Hypothalamus (tissue), 51 donors: ENCODE measurements at regions not wholly inside any gene's neighbourhood (a gene's known extent, or its start where the extent isn't known, plus 50 kb on each side); places are given as distances from the start of the nearest gene placed in this dataset.

Experiments used
- DNase-seq, 51 donors: peaks; one replicate each; lab custom pipeline; 2025; lab: John Stamatoyannopoulos, UW

DNA sequence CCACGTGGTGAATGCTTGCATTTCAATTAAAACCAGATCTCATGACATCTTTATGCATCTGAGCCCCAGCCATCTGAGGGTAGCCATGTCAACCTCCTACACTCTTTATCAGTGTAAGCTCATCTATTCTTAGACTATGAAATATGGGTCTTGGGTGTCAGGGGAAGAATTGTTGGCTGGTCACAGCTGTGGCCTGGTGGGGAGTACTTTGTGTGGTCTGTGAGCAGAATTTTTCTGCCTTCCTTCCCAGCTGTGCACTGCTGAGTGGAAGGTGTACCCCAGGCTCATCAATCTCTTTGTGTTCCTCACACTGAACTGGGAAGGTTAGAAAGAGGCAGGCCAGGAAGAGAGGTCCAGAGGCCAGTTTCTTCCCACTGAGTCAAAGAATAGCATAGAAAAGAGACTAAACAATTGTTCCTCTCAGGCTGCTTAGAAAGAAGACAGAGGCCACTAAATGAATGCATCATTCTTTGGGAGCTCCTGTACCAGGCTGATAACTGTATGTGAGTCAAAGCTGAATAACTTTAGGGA lies 202.7 kb upstream of the RGMB start:
- DNase-seq, result no peak

DNA sequence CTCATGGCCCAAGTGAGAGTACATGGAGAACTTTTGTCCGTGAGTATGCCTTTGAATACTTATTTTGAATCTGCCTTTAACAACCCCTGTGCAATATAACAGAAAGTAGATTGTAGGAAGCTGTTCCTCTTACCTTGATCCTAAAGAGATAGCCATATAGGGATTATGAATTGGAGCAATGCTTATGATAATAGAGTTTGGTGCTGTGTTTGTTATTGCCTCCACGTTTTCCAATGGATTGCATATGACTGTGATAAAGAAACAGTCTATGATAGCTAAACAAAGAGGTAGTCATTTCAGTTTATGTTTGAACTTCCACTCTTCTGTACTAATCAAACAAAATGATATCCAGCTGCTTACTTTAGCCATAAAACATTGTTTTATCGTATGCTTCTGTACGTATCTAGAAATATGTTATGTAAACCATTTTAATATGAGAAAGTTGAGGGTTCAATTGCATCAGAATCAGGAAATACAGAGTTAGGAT lies 199.6 kb upstream of the RGMB start:
- no peak for DNase-seq

DNA sequence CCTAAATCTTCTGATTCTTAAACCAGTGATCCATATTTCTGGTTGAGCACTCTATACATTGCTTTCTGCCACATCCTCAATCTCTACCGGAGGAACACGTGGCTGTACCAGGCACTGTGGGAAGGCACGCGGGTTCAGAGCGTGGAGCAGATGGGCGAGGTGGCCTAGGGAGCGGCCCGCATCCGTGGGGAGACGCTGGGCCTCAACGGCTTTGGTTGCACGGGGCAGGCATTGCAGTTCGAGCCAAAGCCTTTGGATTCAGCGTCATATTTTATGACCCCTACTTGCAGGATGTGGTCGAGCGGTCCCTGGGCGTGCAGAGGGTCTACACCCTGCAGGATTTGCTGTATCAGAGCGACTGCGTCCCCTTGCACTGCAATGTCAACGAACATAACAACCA lies 197.2 kb upstream of the RGMB start:
- DNase-seq, result no peak

DNA sequence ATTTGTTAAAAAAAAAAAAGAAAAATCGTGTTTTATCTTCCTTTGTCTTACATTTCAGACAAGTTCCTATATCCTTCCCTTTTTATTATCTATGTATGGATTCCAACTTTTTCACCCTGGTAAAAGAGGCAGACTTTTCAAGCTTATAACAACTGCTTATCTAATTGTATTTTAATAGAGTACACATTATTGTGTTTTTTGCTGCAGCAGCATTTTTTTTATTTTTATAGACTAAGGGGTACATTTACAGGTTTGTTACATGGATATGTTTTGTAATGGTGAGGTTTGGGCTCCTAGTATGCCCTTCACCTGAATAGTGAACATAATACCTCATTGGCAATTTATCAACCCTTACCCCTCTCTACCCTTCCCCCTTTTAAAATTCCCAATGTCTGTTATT lies 195.0 kb upstream of the RGMB start:
- DNase-seq, result no peak

DNA sequence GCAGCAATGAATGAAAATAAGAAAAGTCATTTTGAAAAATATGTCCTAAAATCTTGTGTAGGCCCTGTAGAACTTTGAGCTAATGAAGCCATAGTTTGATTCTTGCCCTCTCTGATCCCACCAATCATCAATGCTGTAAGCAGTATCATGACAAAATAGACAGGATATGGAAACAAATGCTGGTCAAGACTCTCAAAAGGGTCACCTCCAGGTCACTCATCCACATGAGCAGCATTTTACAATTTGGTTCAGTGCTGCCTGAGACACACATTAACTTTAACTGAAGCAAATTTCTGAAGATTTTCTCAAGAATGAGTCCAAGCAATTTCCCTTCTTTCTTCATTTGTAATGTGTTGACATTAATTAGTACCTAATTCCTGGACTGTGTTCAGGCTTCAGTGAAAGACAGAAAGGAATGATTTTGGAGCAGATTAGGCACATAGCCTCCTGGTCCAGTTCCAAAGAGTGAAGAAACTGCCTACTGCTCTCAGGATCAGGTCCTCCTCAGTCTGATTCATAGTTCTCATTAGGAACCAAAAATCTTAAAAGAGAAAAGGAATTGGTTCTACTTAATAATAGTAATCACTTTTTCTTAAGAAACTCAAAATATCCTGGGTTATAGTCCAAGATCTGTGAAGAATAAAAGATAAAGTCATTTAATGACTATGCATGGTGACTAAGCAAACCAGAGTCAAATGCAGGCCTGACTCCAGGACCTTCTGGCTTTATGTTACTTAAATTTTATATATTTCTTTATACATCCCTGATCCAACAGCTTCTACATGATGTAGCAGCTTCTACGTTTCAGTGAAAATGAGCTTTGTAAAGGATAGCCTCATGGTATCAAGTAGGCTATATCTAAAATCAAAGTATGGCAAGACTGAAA lies 192.1 kb upstream of the RGMB start:
- no peak for DNase-seq

DNA sequence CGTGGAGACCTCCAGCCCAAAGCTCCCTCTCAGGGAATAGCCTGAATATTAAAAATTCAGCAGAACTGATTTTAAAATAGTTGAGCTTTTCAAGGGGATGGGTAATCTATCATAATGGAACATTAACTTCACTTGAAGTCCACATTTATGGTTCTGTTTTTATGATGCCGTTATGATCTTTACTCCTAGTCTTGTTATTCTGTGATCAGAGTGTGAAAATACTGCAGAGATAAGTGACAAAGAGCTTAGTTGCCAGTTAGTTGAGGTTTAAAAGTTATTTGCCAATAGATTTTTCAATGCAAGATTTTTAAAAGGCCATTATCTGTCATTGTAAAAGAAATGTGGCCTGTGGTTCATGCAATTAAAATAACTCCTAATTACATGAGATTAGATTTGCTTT lies 189.9 kb upstream of the RGMB start:
- no peak for DNase-seq

DNA sequence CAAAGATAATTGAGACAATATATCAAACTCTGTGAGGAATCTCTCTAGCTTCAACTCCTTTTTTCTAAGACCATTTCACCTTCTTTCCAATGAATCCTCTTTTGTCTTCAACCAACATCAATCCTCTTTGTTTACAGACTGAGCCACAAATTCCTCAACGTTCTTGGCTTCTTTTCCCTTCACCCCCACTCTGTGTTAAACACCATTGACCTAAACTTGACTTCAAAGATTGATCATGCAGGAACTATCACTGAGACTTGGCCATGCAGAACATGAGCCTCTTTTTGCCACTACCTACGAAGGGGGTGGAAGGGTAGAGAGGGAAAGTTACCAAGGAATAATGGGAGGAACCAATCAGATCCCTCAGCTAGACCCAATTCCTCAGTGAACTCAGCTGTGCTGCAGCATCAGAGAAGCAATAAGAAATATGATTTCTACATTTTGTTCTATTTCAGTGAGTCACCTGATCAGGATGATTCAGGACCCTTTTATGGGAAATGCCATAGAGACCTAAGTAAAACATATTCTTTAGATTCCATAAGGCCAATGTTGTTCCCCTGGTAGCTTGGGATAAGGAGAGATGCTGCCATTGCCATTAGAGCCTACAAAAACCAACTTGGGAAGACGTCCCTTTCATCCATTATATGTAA lies 187.7 kb upstream of the RGMB start:
- no peak for DNase-seq

DNA sequence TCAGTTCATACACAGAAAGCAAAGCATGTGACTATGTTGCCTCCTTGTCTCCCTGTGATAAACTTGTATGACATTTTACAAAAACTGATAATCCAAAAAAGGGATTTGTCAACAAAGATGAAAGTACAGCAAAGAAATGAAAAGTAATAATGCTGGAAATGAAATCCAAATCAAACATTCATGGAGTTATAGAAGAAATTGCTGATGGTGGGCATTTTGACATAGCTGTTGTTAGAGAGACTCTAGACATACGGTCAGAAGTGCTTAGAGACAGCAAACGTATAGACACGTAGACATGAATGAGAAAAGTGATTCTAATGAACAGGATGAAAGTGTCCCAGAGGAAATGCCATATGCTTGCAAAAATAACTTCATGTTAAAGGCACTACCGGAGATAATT lies 186.9 kb upstream of the RGMB start:
- DNase-seq, result no peak

DNA sequence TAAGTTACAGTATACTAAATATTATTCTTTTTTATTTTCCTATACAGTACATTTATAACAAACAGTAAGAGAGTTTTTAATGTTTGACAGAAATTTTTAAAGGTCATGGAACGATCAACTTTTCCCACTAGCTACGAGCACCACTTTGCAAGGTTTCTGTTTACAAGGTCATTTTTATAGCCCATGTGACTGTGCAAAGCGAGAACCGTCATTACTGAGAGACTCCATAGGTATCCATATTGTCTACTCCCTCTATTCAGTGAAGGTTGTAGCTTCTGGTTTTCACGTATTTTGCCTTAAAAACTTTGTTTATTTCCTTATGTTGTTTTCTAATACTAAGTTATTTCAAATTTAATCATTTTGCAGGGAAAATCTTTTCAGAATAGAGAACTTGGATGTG lies 186.3 kb upstream of the RGMB start:
- DNase-seq, result no peak

DNA sequence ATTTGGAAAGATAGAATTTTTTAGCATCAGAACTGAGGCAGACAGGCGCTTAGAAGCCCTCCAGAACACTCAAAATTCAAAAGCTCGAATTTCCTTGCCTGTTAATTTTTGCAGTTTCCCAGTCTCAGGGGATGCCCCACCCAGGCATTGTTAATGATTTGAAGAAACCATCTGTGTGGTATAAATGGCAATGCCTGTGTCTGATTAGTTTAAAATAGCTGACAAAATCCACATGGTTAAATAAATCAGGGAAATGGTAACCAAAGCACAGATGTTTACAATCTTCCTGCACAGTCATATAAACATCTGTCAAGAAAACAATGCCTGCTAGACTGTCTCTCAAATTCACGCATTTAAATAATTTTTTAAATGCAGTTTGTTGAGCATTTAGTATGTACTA lies 185.2 kb upstream of the RGMB start:
- DNase-seq, result no peak

DNA sequence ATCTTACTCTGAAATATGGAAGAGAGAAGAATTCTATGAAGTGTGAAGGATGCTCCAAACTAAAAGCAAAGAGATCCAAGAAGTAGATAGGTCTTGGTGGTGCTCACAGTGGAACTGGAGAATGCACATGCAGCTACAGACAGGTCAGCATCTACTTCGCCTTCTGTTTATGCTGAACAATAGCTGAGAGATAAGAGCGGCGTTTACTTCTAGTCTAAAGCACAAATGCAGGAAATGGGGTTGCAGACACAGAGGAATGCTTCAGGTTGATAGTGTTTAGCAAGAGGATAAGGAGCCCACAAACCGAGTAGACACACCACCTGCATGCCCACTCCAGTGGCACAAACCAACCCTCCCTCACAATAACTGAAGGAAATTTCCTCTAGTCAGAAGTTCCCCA lies 180.0 kb upstream of the RGMB start:
- no peak for DNase-seq

DNA sequence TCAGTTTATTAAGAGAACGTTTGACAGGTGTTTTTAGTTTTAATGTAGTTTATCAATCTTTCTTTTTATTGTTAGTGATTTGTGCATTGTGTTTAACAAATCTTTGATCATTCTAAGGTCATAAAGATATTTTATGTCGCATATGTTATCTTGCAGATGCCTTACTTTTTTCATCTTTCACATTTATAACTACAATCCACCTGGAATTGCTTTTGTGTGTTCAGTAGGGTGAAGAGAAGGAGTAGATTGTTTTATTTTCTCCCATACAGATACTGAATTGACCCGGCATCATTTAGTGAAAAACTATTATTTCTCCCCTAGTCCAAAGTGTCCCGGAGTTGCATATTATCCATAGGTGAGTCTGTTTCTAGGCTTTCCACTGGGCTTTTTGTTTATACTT lies 179.4 kb upstream of the RGMB start:
- DNase-seq, result no peak

DNA sequence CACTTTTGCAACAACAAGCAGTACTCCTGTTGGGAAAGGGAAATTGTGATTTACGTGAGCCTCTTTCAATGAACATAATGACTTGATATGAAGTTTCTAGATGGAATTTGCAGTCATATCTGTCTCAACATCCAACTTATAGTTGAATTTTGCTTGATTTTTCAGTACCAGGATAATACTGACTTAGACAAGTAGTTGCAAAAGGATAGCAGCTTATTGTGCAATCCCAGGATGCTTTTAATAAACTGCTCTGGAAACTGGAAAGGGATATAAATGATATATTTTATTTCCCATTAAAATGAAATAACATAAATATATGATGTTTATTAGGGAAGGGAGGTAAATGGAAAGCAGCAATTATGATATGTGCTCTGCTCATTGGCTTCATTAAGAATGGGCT lies 174.4 kb upstream of the RGMB start:
- no peak for DNase-seq

DNA sequence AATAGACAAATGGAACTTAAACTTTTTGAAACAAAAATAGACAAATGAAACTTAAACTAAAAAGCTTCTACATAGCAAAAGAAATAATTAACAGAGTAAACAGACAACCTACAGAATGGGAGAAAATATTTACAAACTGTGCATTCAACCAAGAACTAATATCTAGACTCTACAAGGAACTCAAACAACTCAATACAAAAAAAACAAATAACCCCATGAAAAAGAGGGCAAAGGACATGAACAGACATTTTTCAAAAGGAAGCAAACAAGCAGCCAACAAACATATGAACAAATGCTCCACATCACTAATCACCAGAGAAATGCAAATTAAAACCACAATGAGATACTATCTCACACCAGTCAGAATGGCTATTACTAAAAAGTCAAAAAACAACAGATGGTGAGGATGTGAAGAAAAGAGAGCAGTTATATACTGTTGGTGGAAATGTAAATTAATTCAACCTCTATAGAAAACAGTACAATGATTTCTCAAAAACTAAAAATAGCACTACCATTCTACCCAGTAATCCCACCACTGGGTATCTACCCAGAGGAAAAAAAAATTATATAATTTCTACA lies 170.8 kb upstream of the RGMB start:
- no peak for DNase-seq

DNA sequence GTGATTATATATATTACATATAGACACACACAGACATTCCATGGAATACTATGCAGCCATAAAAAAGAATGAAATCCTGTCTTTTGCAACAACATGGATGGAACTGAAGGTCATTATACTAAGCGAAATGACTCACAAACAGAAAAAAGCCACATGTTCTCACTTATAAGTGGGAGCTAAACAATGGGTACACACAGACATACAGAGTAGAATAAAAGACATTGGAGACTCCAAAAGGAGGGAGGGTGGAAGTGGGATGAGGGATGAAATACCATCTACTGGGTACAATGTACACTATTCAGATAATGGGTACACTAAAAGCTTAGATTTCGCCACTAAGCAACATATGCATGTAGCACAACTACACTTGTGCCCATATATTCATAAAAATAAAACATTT lies 170.0 kb upstream of the RGMB start:
- no peak for DNase-seq

DNA sequence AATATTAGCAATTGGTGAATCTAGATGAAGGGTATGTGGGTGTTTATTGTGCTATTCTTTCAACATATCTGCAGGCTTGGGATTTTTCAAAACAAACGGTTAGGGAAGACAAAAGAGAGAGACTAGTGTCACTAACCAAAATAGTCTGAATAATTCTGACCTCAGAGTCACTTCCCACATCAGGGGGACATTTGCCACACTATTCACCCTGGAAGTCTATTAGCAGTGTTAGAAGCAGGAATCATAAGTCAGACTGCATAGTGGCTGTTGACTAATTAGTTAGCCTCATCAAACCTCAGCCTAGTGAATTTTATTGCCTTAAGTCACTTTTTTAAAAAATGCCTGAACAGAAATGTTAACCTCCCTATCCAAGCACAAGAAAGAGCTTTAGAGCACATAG lies 169.2 kb upstream of the RGMB start:
- no peak for DNase-seq

DNA sequence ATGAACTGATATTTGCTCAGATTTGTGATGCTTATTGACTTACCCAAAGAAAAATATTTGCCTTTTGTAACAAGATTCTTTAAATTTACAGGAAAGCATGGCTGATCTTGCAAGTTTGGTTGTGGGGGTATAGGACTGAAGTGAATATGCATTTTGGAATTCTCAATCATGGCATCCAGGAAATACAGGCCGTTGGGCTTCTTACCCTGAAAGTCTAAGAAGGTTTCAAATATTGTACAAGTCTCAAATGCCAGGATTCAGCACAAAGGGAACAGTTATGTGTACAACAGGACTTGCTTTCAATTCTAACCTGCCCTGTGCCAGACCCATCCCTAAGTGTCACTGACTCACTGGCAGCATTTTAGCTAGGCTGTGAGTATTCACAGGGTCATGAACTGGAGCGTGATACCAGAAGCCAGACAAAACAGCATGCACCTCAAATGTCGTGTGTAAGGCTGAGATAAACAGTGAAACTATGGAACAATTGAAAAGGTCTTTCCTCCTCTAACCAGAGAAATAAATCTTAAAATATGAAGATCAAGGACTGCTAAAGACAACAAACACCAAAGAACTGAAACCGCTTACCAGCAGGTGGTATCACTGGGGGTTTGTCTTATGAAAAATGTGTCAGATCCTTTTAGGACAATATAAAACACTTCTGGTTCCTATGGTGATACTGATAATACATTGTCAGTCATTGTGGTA lies 168.6 kb upstream of the RGMB start:
- DNase-seq, result no peak

DNA sequence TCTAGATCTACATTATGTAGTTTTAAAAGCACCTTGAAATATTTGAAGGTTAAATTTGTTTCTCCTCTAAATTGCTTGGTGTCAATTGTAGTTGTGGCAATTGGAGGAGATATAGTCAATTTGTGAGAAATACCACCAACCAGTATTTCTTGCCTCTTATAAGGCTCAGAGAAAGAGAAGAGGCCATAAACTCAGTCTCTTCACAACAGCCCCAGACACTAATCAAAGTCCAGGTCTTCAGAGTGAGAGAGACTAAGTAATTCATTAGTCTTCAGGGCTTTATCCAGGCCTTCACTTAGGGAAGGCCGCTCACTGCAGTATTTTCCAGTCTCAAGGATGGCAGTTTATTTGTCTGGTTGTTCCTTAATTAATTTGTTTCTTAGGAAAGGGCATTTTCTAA lies 168.0 kb upstream of the RGMB start:
- no peak for DNase-seq

DNA sequence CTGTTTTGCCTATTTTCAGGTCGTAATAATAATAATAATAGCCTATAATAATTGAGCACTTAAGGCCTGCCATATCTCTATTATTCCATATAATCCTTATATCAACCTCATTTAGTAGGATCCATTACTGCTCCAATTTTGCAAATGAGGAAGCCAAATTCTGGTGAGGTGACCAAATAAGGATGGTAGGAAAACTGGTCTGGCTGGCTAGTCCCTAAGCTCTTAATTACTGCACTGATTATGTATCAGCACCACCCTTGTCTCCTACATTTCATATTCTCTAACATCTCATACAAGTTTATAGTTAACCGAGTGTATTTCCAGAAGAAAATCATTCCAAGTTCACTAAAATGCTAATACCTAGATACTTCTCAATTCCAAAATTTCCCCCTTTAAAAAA lies 166.5 kb upstream of the RGMB start:
- DNase-seq, result no peak

DNA sequence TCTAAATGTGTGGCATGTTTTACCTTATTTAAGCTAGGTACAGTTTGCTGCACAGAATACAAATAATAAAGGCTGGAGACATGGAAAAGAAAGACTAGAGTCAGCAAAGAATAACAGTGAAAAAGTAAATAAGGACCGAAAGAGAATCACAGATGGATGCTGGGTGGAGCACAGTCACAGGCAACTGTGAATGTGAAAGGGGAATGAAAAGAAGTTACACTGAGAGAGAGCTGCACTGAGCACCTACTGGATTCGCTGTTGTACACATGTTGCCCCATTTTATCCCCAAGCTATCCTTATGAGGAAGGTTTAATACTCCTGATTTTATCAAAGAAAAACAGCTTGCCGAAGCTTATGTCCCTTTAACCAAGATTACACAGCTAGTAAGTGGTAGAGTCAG lies 165.4 kb upstream of the RGMB start:
- DNase-seq, result no peak

DNA sequence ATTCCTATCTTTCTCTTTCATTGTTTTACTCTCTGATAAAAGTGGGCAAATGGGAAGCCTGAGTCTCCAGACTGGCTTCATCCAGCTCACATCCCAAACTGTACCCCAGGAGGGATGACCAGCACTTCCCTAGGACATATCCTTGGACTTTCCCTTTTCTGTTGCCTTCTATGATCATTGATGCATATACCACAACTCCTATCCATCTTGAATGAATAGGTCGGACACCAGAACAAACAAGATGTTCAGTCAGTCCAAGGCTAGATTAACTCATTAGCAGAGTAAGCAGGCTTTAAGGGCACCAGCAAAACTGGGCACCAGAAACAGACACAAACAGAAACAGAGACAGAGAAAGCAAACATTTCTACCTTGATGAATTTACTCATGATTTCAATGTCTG lies 159.1 kb upstream of the RGMB start:
- DNase-seq, result no peak
